Neural progenitor cell (in vitro differentiated cells): ENCODE measurements at regions not wholly inside any gene's neighbourhood (a gene's known extent, or its start where the extent isn't known, plus 50 kb on each side); places are given as distances from the start of the nearest gene placed in this dataset.

ENCODE experiments used
- CTCF ChIP-seq: fragments of 200-600 bp; sonication (generic); IDR thresholded peaks from 2 replicates; pipeline ENCODE4 v1.5.1; 2017; ENCODE audit warnings: antibody characterized with exemption, mild to moderate bottlenecking
- EZH2phosphoT487 ChIP-seq: fragments of 200-600 bp; sonication (generic); IDR thresholded peaks from 2 replicates; pipeline ENCODE4 v1.6.1; 2017; ENCODE audit warnings: antibody characterized with exemption

- TF ChIP-seq CTCF (no peak), EZH2phosphoT487 (no peak)
Measured at GRCh38 chr5:4150067-4150466, 554.4 kb downstream of the IRX1 start.
